Neural progenitor cell (in vitro differentiated cells): ENCODE measurements at regions not wholly inside any gene's neighbourhood (a gene's known extent, or its start where the extent isn't known, plus 50 kb on each side); places are given as distances from the start of the nearest gene placed in this dataset.

Source experiments
- DNase-seq: peaks from one replicate; pipeline ENCODE4 v3.0.0-alpha.2; 2016; ENCODE audit warnings: low spot score
- H2AFZ ChIP-seq: fragments of 200-600 bp; sonication (generic); replicated peaks from 2 replicates; pipeline ENCODE4 v1.6.1; 2016; ENCODE audit warnings: antibody characterized with exemption
- H3F3A ChIP-seq: fragments of 200-600 bp; sonication (generic); 2 replicates; pipeline ENCODE4 v1.6.1; 2016; ENCODE audit warnings: antibody characterized with exemption, low read depth
- H3K27ac ChIP-seq: fragments of 200-600 bp; sonication (generic); 2 replicates; pipeline ENCODE4 v1.5.1; 2016; ENCODE audit warnings: mild to moderate bottlenecking
- H3K27me3 ChIP-seq: fragments of 200-600 bp; sonication (generic); 2 replicates; pipeline ENCODE4 v1.6.1; 2016; ENCODE audit warnings: mild to moderate bottlenecking, moderate library complexity
- H3K36me3 ChIP-seq: fragments of 200-600 bp; sonication (generic); 2 replicates; pipeline ENCODE4 v1.5.1; 2016
- H3K4me1 ChIP-seq: fragments of 200-600 bp; sonication (generic); 2 replicates; pipeline ENCODE4 v1.6.1; 2016; ENCODE audit warnings: mixed run types
- H3K4me2 ChIP-seq: fragments of 200-600 bp; sonication (generic); 2 replicates; pipeline ENCODE4 v1.6.1; 2016
- H3K4me3 ChIP-seq: fragments of 200-600 bp; sonication (generic); 2 replicates; pipeline ENCODE4 v1.5.1; 2016
- H3K79me2 ChIP-seq: fragments of 200-600 bp; sonication (generic); 2 replicates; pipeline ENCODE4 v1.6.1; 2016; ENCODE audit warnings: low read depth
- H3K9ac ChIP-seq: fragments of 200-600 bp; sonication (generic); 2 replicates; pipeline ENCODE4 v1.6.1; 2016
- H3K9me3 ChIP-seq: fragments of 200-600 bp; sonication (generic); 2 replicates; pipeline ENCODE4 v1.5.1; 2016; ENCODE audit warnings: low read depth
- H4K20me1 ChIP-seq: fragments of 200-600 bp; sonication (generic); 2 replicates; pipeline ENCODE4 v1.6.1; 2016; ENCODE audit warnings: low read depth
- H3K27ac Mint-ChIP-seq: 3 replicates; pipeline ENCODE4 v1.8.0; 2021; ENCODE audit warnings: mixed read lengths
- H3K27me3 Mint-ChIP-seq: 2 replicates; pipeline ENCODE4 v1.8.0; 2022; ENCODE audit warnings: low read depth, mild to moderate bottlenecking, inconsistent platforms, moderate library complexity, mixed read lengths; ENCODE audit not compliant: insufficient read depth
- H3K36me3 Mint-ChIP-seq: 3 replicates; pipeline ENCODE4 v1.8.0; 2021; ENCODE audit warnings: mixed read lengths
- H3K4me1 Mint-ChIP-seq: 3 replicates; pipeline ENCODE4 v1.8.0; 2021; ENCODE audit warnings: mixed read lengths
- H3K4me3 Mint-ChIP-seq: 3 replicates; pipeline ENCODE4 v1.8.0; 2021; ENCODE audit warnings: mild to moderate bottlenecking, moderate library complexity, mixed read lengths
- H3K9me3 Mint-ChIP-seq: 3 replicates; pipeline ENCODE4 v1.8.0; 2020; ENCODE audit warnings: mixed read lengths
- CTCF ChIP-seq: fragments of 200-600 bp; sonication (generic); IDR thresholded peaks from 2 replicates; pipeline ENCODE4 v1.5.1; 2017; ENCODE audit warnings: antibody characterized with exemption, mild to moderate bottlenecking
- EZH2 ChIP-seq: fragments of 200-600 bp; sonication (generic); IDR thresholded peaks from 2 replicates; pipeline ENCODE4 v1.6.1; 2017; ENCODE audit warnings: antibody characterized with exemption, mild to moderate bottlenecking, moderate library complexity
- EZH2phosphoT487 ChIP-seq: fragments of 200-600 bp; sonication (generic); IDR thresholded peaks from 2 replicates; pipeline ENCODE4 v1.6.1; 2017; ENCODE audit warnings: antibody characterized with exemption

GRCh38 chr14:81805785-81806184 lies 272.1 kb upstream of the SEL1L start:
- Histone ChIP-seq H3K9me3 (no peaks in the 10 kb centered on the region), H3K4me1 (no peaks in the 10 kb centered on the region), H3K36me3 (no peaks in the 10 kb centered on the region), H3K27ac (no peak overlapping the region), H4K20me1 (no peaks in the 10 kb centered on the region), H3K9ac (no peak overlapping the region), H3K79me2 (no peaks in the 10 kb centered on the region), H3K4me2 (no peak overlapping the region), H3F3A (no peaks in the 10 kb centered on the region), H3K4me3 (no peak overlapping the region), H3K27me3 (no peaks in the 10 kb centered on the region), H2AFZ (no peak overlapping the region)
- no peaks in the 10 kb centered on the region for H3K9me3 Mint-ChIP-seq
- no peak for DNase-seq
- peaks cover 14% of the 10 kb centered on the region for H3K4me1 Mint-ChIP-seq
- H3K27ac Mint-ChIP-seq, result no peak overlapping the region
- no peak overlapping the region for H3K4me3 Mint-ChIP-seq
- H3K36me3 Mint-ChIP-seq, result no peaks in the 10 kb centered on the region
- no peaks in the 10 kb centered on the region for H3K27me3 Mint-ChIP-seq
- TF ChIP-seq EZH2phosphoT487, result no peak
- TF ChIP-seq EZH2, result no peak
- no peak for TF ChIP-seq CTCF

GRCh38 chr14:81811705-81812269 lies 278.1 kb upstream of the SEL1L start:
- no peaks in the 10 kb centered on the region for H3K27me3 ChIP-seq
- TF ChIP-seq EZH2, result no peak
- TF ChIP-seq EZH2phosphoT487, result no peak
- no peak for TF ChIP-seq CTCF
- H3K4me1 ChIP-seq, result peaks cover 7% of the 10 kb centered on the region
- no peaks in the 10 kb centered on the region for H3F3A ChIP-seq
- H3K4me3 ChIP-seq, result no peak overlapping the region
- H3K4me2 ChIP-seq, result no peak overlapping the region
- H3K36me3 ChIP-seq, result no peaks in the 10 kb centered on the region
- no peaks in the 10 kb centered on the region for H3K27me3 Mint-ChIP-seq
- H3K9me3 Mint-ChIP-seq, result no peaks in the 10 kb centered on the region
- no peaks in the 10 kb centered on the region for H3K4me1 Mint-ChIP-seq
- H4K20me1 ChIP-seq, result no peaks in the 10 kb centered on the region
- no peaks in the 10 kb centered on the region for H3K9me3 ChIP-seq
- H3K36me3 Mint-ChIP-seq, result no peaks in the 10 kb centered on the region
- H3K4me3 Mint-ChIP-seq, result no peak overlapping the region
- H3K27ac Mint-ChIP-seq, result no peak overlapping the region
- no peaks in the 10 kb centered on the region for H3K79me2 ChIP-seq
- DNase-seq, result no peak
- H3K27ac ChIP-seq, result no peak overlapping the region
- no peak overlapping the region for H3K9ac ChIP-seq
- H2AFZ ChIP-seq, result no peak overlapping the region

GRCh38 chr14:81818271-81818670 lies 284.6 kb upstream of the SEL1L start:
- no peaks in the 10 kb centered on the region for H3K9me3 ChIP-seq

More at GRCh38 chr14:81818271-81818670, 284.6 kb upstream of the SEL1L start:
- Histone ChIP-seq H4K20me1 (no peaks in the 10 kb centered on the region), H3K4me3 (peak overlapping the region; percentile 7), H3K4me2 (peak overlapping the region; percentile 72), H3K9ac (no peak overlapping the region), H3K27me3 (no peaks in the 10 kb centered on the region), H3K27ac (peak overlapping the region; percentile 55), H2AFZ (no peak overlapping the region), H3K36me3 (no peaks in the 10 kb centered on the region), H3K4me1 (peaks cover 36% of the 10 kb centered on the region), H3K79me2 (no peaks in the 10 kb centered on the region), H3F3A (peaks cover 18% of the 10 kb centered on the region)
- peaks cover 5% of the 10 kb centered on the region for H3K9me3 Mint-ChIP-seq
- TF ChIP-seq EZH2phosphoT487, result peak; percentile 45
- no peak for TF ChIP-seq CTCF
- DNase-seq, result peak; percentile 61
- no peaks in the 10 kb centered on the region for H3K27me3 Mint-ChIP-seq
- H3K4me3 Mint-ChIP-seq, result no peak overlapping the region
- no peak overlapping the region for H3K27ac Mint-ChIP-seq
- H3K36me3 Mint-ChIP-seq, result peaks cover 2% of the 10 kb centered on the region
- peaks cover 13% of the 10 kb centered on the region for H3K4me1 Mint-ChIP-seq
